MM.1S (cell line): ENCODE measurements at regions not wholly inside any gene's neighbourhood (a gene's known extent, or its start where the extent isn't known, plus 50 kb on each side); places are given as distances from the start of the nearest gene placed in this dataset.

Source experiments
- DNase-seq: peaks from one replicate; pipeline ENCODE4 v3.0.0-alpha.2; 2015
- H2AFZ ChIP-seq: fragments of 300-600 bp; sonication (generic); 2 replicates; pipeline ENCODE4 v1.6.0; 2016; ENCODE audit warnings: antibody characterized with exemption, low read length
- H3F3A ChIP-seq: fragments of 300-600 bp; sonication (generic); 2 replicates; pipeline ENCODE4 v1.6.1; 2016; ENCODE audit warnings: mild to moderate bottlenecking, antibody characterized with exemption, low read length, moderate library complexity, mixed read lengths; ENCODE audit not compliant: insufficient read depth
- H3K27ac ChIP-seq: fragments of 300-600 bp; sonication (generic); 2 replicates; pipeline ENCODE4 v1.5.1; 2016; ENCODE audit warnings: mild to moderate bottlenecking, low read length
- H3K27me3 ChIP-seq: fragments of 300-600 bp; sonication (generic); replicated peaks from 2 replicates; pipeline ENCODE4 v1.6.0; 2016; ENCODE audit warnings: low read length; ENCODE audit not compliant: insufficient read depth
- H3K36me3 ChIP-seq: fragments of 300-600 bp; sonication (generic); replicated peaks from 2 replicates; pipeline ENCODE4 v1.6.1; 2016; ENCODE audit warnings: mild to moderate bottlenecking, low read length, mixed read lengths; ENCODE audit not compliant: insufficient read depth
- H3K4me1 ChIP-seq: fragments of 300-600 bp; sonication (generic); 2 replicates; pipeline ENCODE4 v1.6.1; 2016; ENCODE audit warnings: low read length, mixed read lengths
- H3K4me2 ChIP-seq: fragments of 300-600 bp; sonication (generic); 2 replicates; pipeline ENCODE4 v1.6.0; 2016; ENCODE audit warnings: low read depth, low read length
- H3K4me3 ChIP-seq: fragments of 300-600 bp; sonication (generic); 2 replicates; pipeline ENCODE4 v1.5.1; 2016; ENCODE audit warnings: low read length, mixed read lengths
- H3K79me2 ChIP-seq: fragments of 300-600 bp; sonication (generic); 2 replicates; pipeline ENCODE4 v1.6.1; 2016; ENCODE audit warnings: mixed run types, low read length, mixed read lengths
- H3K9ac ChIP-seq: fragments of 300-600 bp; sonication (generic); 2 replicates; pipeline ENCODE4 v1.6.1; 2016; ENCODE audit warnings: low read length, mixed read lengths
- H3K9me2 ChIP-seq: fragments of 300-600 bp; sonication (generic); replicated peaks from 2 replicates; pipeline ENCODE4 v1.6.1; 2016; ENCODE audit warnings: mild to moderate bottlenecking, low read length, mixed read lengths; ENCODE audit not compliant: insufficient read depth
- H3K9me3 ChIP-seq: fragments of 300-600 bp; sonication (generic); replicated peaks from 2 replicates; pipeline ENCODE4 v1.6.1; 2016; ENCODE audit warnings: mild to moderate bottlenecking, low read length, mixed read lengths; ENCODE audit not compliant: insufficient read depth
- H4K20me1 ChIP-seq: fragments of 300-600 bp; sonication (generic); 2 replicates; pipeline ENCODE4 v1.6.1; 2016; ENCODE audit warnings: mild to moderate bottlenecking, low read length, moderate library complexity, mixed read lengths; ENCODE audit not compliant: insufficient read depth
- EZH2 ChIP-seq: fragments of 300-600 bp; sonication (generic); optimal IDR thresholded peaks from 2 replicates; pipeline ENCODE3; 2017; ENCODE audit warnings: low read depth, mild to moderate bottlenecking, antibody characterized with exemption, low read length, mixed read lengths
- EZH2phosphoT487 ChIP-seq: fragments of 300-600 bp; sonication (generic); IDR thresholded peaks from 2 replicates; pipeline ENCODE4 v1.6.1; 2018; ENCODE audit warnings: antibody characterized with exemption, low read length
- TF ChIP-seq, protein P1 (sequence below): fragments of 300-600 bp; sonication (generic); IDR thresholded peaks from 2 replicates; pipeline ENCODE4 v1.5.1; 2016; ENCODE audit warnings: antibody characterized with exemption, low read length, mixed read lengths

DNA sequence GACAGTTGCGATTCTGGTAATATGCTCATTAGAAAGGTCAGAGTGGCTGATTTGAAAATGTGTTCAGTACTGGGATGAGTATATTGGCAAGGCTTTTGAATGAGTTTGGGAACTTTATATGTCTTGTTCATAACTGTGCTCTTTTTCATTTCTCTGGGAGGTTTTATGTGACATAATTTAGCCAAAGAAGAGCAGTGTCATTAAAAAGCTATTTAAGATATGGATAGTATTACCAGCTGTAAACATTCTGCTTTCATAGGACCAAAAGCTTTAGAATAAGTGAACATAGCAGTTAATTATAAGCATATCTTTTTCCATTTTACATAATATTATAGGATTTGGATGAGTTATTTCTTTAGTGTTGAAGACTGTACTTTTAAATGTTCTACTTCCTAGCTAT lies 260.4 kb downstream of the TTC6 start:
- H3K9me3 ChIP-seq, result no peaks in the 10 kb centered on the region
- H3K79me2 ChIP-seq, result no peaks in the 10 kb centered on the region
- TF ChIP-seq EZH2 (no peak), EZH2phosphoT487 (no peak)
- TF ChIP-seq, protein P1, sequence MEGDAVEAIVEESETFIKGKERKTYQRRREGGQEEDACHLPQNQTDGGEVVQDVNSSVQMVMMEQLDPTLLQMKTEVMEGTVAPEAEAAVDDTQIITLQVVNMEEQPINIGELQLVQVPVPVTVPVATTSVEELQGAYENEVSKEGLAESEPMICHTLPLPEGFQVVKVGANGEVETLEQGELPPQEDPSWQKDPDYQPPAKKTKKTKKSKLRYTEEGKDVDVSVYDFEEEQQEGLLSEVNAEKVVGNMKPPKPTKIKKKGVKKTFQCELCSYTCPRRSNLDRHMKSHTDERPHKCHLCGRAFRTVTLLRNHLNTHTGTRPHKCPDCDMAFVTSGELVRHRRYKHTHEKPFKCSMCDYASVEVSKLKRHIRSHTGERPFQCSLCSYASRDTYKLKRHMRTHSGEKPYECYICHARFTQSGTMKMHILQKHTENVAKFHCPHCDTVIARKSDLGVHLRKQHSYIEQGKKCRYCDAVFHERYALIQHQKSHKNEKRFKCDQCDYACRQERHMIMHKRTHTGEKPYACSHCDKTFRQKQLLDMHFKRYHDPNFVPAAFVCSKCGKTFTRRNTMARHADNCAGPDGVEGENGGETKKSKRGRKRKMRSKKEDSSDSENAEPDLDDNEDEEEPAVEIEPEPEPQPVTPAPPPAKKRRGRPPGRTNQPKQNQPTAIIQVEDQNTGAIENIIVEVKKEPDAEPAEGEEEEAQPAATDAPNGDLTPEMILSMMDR, result no peak
- DNase-seq, result no peak
- no peaks in the 10 kb centered on the region for H3K4me1 ChIP-seq
- H3K27ac ChIP-seq, result no peak overlapping the region
- no peaks in the 10 kb centered on the region for H3K36me3 ChIP-seq
- no peaks in the 10 kb centered on the region for H4K20me1 ChIP-seq
- no peak overlapping the region for H2AFZ ChIP-seq
- no peaks in the 10 kb centered on the region for H3K9me2 ChIP-seq
- H3K4me3 ChIP-seq, result no peak overlapping the region
- H3F3A ChIP-seq, result no peaks in the 10 kb centered on the region
- H3K9ac ChIP-seq, result no peak overlapping the region
- no peak overlapping the region for H3K4me2 ChIP-seq
- H3K27me3 ChIP-seq, result no peaks in the 10 kb centered on the region

GRCh38 chr14:37857774-37858266 lies 262.4 kb downstream of the TTC6 start:
- Histone ChIP-seq H3K27ac (no peak overlapping the region), H3K27me3 (no peaks in the 10 kb centered on the region), H3K4me3 (no peak overlapping the region), H3K36me3 (no peaks in the 10 kb centered on the region), H3K4me1 (no peaks in the 10 kb centered on the region), H3F3A (no peaks in the 10 kb centered on the region), H3K79me2 (no peaks in the 10 kb centered on the region), H2AFZ (no peak overlapping the region), H3K9me2 (no peaks in the 10 kb centered on the region), H4K20me1 (no peaks in the 10 kb centered on the region), H3K9me3 (no peaks in the 10 kb centered on the region), H3K9ac (no peak overlapping the region), H3K4me2 (no peak overlapping the region)
- TF ChIP-seq EZH2 (no peak), EZH2phosphoT487 (no peak)
- TF ChIP-seq, protein P1, result no peak
- no peak for DNase-seq

- H4K20me1 ChIP-seq, result no peaks in the 10 kb centered on the region
- TF ChIP-seq, protein P1, result no peak
- no peak for TF ChIP-seq EZH2phosphoT487
- no peak for TF ChIP-seq EZH2
- no peaks in the 10 kb centered on the region for H3K9me3 ChIP-seq
- H3K4me3 ChIP-seq, result no peak overlapping the region
- H3K79me2 ChIP-seq, result no peaks in the 10 kb centered on the region
- DNase-seq, result no peak
- H3K4me2 ChIP-seq, result no peak overlapping the region
- H3K4me1 ChIP-seq, result no peaks in the 10 kb centered on the region
- no peak overlapping the region for H2AFZ ChIP-seq
- no peaks in the 10 kb centered on the region for H3F3A ChIP-seq
- no peak overlapping the region for H3K27ac ChIP-seq
- no peak overlapping the region for H3K9ac ChIP-seq
- H3K27me3 ChIP-seq, result no peaks in the 10 kb centered on the region
- no peaks in the 10 kb centered on the region for H3K36me3 ChIP-seq
- H3K9me2 ChIP-seq, result no peaks in the 10 kb centered on the region
These were observed 263.3 kb downstream of the TTC6 start for GRCh38 chr14:37858733-37859132.
